C4-2B (cell line): ENCODE measurements at regions not wholly inside any gene's neighbourhood (a gene's known extent, or its start where the extent isn't known, plus 50 kb on each side); places are given as distances from the start of the nearest gene placed in this dataset.

Experiments used
- H3K27ac ChIP-seq: fragments of 450-650 bp; 2 replicates; pipeline ENCODE4 v1.5.1; 2017
- CTCF ChIP-seq: fragments of 450-650 bp; conservative IDR thresholded peaks from 2 replicates; pipeline ENCODE4 v1.5.1; 2017; ENCODE audit warnings: mild to moderate bottlenecking
- ZFX ChIP-seq: fragments of 450-650 bp; IDR thresholded peaks from 2 replicates; pipeline ENCODE4 v1.6.1; 2017

GRCh38 chr7:115731796-115732471 is 298.6 kb downstream of the TFEC start:
- H3K27ac ChIP-seq, result no peak overlapping the region
- no peak for TF ChIP-seq ZFX

- no peak overlapping the region for H3K27ac ChIP-seq
- TF ChIP-seq CTCF, result no peak
- no peak for TF ChIP-seq ZFX
Observed at GRCh38 chr7:115728518-115728917, 302.0 kb downstream of the TFEC start.

- no peak overlapping the region for H3K27ac ChIP-seq
- TF ChIP-seq CTCF (no peak), ZFX (no peak)
Observed at GRCh38 chr7:115724400-115725056, 306.0 kb downstream of the TFEC start.

- no peak for TF ChIP-seq CTCF
- no peak for TF ChIP-seq ZFX
- no peak overlapping the region for H3K27ac ChIP-seq
Observed at GRCh38 chr7:115722302-115722977, 308.1 kb downstream of the TFEC start.

GRCh38 chr7:115721293-115722217 is 309.0 kb downstream of the TFEC start:
- TF ChIP-seq CTCF (no peak), ZFX (no peak)
- no peak overlapping the region for H3K27ac ChIP-seq

GRCh38 chr7:115719963-115720362 is 310.6 kb downstream of the TFEC start:
- no peak overlapping the region for H3K27ac ChIP-seq
- TF ChIP-seq ZFX (no peak), CTCF (no peak)

GRCh38 chr7:115709664-115710063 is 320.9 kb downstream of the TFEC start:
- H3K27ac ChIP-seq, result no peak overlapping the region
- TF ChIP-seq CTCF (no peak), ZFX (no peak)
